H4 (cell line): ENCODE measurements at regions not wholly inside any gene's neighbourhood (a gene's known extent, or its start where the extent isn't known, plus 50 kb on each side); places are given as distances from the start of the nearest gene placed in this dataset.
"Not testable (repeated sequence)": the region's sequence is repeated elsewhere in the genome, so short reads cannot be mapped to it uniquely, and the experiment has no call there.

ENCODE experiments used
- DNase-seq: peaks from one replicate; pipeline ENCODE4 v3.0.0-alpha.2; 2015; ENCODE audit warnings: low spot score

DNA sequence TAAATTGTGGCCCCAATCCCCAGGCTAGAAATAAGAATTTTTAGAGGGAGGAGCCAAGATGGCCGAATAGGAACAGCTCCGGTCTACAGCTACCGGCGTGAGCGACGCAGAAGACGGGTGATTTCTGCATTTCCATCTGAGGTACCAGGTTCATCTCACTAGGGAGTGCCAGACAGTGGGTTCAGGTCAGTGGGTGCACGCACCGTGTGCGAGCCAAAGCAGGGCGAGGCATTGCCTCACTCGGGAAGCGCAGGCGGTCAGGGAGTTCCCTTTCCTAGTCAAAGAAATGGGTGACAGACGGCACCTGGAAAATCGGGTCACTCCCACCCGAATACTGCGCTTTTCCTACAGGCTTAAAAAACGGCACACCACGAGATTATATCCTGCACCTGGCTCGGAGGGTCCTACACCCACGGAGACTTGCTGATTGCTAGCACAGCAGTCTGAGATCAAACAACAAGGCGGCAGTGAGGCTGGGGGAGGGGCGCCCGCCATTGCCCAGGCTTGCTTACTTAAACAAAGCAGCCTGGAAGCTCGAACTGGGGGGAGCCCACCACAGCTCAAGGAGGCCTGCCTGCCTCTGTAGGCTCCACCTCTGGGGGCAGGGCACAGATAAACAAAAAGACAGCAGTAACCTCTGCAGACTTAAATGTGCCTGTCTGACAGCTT is 257.7 kb upstream of the MEIS1 start:
- not testable (repeated sequence) for DNase-seq

DNA sequence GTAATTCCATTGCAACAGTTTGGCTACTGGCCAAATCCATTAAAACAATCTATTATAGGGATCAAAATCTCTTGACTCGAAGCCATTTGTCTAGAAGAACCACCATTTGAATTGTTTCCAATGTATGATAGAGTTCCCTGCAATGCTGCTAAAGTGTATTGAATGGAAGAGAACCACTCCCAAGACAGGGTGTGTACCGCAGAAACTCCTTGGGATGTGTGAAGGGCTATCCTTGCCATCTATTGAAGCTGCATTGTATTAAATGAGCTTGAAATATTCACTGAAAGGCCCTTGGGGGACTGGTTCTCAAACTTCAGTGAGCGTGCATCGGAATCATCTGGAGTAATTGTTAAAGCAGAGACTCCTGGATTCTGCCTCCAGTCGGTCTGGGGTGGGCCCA is 260.4 kb upstream of the MEIS1 start:
- DNase-seq = no peak

DNA sequence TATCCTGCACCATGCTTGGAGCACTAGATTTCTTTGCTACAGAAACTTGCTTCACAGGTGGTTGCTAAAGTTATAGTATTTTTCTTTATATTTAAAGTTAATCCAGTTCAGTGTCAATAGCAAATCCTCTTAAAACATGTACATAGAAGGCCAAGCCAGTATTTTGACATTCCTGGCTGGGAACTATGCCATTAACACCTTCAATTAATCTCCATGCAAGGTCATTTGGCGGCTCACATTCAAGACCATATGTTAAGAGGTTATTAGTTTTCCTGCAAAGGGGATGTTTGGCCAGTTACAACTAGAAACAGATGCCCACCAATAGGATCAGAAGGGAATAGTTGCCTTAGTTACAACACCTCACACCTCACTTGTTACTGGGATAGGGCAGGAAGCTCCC is 261.3 kb upstream of the MEIS1 start:
- no peak for DNase-seq

DNA sequence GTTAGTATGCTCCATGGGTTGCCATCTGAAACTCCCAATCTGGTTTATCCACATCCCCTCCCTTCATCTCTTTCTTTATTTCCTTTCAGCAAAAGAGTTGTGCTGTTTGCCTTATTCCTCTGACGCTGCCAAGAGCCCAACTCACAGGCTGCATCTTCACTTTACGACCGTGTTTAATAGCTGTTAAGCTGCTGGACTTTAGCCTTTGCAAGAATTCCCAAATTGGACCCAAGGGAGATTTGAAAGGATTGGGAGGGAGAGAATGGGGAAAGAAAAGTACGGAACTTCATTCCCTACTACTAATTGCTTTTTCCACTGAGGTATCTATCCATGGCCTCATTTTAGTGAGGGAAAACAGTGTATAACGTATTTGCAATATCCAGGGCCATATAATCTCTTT is 263.4 kb upstream of the MEIS1 start:
- DNase-seq = no peak

DNA sequence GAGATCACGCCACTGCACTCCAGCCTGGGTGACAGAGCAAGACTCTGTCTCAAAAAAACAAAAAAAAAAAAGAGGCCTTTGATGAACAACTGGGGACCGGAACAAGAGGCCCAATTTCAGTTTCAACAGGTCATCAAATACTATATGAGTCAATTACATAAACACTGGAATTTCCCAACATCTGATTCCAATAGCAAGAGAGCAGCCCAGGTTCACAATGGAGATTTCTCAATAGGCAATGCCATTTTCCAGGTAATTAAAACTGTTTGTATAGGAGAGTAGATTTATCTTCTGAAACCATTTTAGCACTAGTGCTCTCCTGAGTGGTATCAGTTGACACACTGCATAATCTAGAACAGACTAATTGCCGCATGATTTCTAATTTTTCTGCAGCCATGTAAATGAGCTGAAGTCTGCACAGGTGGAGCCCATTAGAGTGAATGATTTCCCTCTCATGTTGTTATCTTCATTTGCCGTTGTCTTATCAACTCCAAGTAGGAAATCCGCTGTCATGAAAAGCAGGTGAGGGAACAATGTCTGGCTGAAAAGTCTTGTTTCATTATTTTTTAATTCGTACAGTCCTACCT is 264.1 kb upstream of the MEIS1 start:
- no peak for DNase-seq

DNA sequence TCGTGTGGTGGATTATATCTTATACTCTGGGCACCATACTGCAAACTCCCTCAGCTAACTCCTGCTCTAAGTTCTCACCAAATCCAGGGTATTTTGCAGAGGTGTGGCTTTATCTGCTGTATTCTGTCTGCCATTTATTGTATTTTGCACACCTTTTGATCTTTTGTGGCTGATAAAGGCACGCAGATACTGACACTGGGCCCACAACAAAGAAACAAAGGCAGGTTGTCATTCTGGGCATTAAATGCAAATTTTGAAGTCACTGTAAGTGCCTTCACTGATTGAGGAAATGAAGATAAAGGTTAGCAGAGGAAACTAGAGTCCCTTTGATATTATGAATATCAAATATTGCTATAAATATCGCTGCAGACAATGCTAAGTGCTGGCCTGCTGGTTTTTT is 265.8 kb upstream of the MEIS1 start:
- DNase-seq = no peak

DNA sequence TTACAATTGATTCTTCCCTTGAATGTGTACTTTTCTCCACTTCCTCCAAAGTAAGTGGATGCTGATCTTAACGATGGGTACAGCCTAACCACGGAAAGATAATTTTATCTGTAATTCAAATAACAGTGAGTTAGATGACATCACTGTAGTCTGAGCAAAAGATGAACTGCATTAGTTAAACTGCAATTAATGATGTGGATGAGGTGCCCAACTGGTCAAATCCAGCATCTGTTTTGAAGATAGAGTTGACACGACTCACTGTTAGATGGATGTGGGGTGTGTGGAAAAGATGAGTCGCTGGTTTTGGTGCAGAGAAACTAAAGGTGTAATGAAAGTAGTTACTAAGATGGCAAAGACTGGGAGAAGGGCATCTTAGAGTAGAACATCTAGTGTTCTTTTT is 270.5 kb upstream of the MEIS1 start:
- DNase-seq = no peak

DNA sequence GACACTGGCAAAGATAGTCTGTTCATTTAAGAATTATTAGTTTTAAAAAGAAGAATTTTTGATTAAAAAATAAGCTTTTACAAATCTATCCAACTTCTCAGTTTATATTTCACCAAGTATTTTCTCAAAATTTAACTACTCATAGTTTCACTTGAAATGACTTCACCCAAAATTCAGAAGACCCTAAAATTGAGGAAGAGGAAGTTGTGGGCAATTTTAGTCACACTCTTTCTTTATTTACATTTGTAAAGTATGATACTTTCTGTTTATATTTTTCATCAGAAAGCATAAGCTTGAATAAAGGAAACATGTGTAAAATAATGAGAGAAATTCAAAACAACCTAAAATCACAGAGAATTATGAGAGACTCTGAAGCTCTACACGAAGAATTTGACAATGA is 278.8 kb upstream of the MEIS1 start:
- DNase-seq = no peak

DNA sequence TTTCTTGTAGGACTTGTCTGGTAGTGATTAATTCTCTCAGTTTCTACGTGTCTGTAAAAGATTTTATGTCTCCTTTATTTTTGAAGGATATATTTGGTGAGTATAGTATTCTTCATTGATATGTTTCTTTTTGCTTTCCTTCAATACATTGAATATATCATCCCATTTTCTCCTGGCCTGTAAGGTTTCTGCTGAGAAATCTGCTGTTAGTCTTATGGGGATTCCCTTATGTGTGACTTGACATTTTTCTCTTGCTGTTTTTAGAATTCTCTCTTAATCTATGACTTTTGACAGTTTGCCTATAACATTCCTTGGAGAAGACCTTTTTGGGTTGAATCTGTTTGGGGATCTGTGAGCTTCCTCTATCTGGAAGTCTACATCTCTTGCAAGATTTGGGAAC is 281.0 kb upstream of the MEIS1 start:
- DNase-seq = no peak

DNA sequence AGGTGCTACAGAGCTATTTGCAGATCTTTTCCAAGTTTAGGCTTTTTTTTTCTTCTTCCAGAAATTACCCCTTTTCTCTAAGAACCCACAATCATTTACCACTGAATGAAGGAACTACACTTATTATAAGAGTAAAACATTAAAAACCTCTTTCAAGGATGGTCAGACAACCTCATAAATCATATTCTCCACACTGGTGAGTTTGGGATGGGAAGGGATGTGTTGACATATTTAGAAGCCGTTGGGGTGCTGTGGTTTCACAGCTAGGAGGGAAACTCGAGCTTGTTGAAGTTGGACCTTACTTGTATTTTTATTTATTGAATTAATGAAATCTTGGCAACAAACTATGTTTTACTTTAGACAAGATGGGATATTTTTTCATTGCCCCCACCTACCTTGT is 289.4 kb upstream of the MEIS1 start:
- DNase-seq = no peak

DNA sequence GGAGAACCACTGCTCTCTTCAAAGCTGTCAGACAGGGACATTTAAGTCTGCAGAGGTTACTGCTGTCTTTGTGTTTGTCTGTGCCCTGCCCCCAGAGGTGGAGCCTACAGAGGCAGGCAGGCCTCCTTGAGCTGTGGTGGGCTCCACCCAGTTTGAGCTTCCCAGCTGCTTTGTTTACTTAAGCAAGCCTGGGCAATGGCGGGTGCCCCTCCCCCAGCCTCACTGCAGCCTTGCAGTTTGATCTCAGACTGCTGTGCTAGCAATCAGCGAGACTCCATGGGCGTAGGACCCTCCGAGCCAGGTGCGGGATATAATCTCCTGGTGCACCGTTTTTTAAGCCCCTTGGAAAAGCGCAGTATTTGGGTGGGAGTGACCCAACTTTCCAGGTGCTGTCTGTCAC is 290.6 kb upstream of the MEIS1 start:
- not testable (repeated sequence) for DNase-seq

DNA sequence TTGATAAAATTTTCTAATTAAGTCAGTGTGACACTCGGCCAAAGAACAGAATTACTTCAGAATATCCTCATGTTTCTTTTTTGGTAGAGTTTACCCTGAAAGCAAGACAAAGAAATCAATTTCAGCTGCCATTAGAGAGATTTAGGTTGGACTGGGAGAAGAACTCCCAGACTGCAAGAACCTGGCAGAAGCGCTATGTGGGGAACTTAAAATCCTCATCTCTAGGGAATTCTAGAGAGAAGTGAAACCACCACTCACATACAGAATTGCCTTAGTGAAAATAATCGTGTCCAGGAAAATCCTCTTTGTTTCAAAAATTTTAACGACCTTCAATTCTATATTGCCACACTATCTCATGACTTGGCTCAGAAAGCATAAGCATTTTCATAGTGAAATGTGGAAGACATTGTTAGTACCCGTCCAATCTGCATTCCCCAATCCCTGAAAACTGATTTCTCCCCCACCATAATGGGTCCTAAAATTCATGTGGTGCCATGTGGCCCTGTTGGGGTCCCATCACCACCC is 297.3 kb upstream of the MEIS1 start:
- DNase-seq = no peak

DNA sequence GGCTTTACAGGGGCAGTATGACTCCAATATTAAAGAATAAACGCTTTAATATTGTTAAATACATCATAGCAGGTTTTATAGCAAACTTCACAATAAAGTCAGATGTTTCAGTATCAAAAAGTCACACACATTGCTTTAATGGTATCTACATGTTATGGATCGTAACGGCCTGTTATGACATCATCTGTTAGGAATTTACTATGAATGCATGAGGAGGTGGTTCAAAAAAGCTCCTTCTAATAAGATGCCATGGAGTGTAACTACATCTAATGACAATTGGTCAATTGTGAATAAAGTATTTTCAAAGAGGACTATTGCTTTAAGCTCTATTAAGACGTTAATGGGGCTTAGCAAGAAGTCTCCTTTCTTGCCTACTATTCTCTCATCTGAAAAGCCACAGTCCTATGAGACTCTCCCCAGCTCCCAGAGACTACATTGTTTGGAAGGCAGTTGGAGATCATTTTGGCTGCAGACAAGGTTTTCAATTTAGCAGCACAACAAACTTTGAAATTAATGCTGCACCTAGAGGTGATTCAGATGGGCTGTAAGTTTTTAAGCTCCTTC is 300.7 kb upstream of the MEIS1 start:
- no peak for DNase-seq

DNA sequence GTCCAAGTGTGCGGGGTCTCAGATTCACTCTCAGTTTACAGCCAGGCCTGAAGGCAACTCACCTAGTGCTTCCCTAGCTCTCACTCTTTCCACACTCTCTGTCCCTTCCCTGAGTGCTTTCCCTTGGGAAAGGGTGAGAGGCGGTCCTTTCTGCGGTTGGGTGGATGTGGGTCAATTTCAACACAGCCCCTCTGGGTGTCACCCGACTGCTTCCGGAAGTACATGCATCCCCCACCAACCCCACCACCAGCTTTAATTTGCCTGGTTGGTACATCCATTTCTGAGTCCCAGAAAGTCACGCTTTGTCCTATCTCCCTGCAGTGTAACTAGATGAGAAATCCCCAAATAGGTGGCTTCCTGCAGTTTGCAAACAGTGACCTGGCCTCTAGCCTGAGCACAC is 307.3 kb upstream of the MEIS1 start:
- DNase-seq = no peak

DNA sequence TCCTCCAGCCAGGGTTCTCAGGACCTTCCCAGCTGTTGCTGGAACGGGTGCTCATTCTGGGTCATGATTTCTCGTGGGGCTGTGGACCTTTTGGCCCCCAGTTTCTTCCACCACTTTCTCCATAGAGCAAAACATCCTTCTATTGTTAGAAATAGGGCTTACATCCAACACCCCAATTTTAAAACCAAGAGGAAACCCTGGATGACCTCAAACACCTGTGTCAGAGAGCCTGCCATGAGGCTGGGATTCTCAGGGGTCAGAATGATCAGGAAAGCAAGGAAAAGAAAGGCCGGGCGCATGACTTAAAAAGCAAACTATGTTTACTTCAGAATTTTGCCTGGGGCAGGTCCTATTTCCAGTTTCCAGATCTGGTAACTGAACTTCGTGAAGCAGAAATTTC is 307.9 kb upstream of the MEIS1 start:
- DNase-seq = no peak

DNA sequence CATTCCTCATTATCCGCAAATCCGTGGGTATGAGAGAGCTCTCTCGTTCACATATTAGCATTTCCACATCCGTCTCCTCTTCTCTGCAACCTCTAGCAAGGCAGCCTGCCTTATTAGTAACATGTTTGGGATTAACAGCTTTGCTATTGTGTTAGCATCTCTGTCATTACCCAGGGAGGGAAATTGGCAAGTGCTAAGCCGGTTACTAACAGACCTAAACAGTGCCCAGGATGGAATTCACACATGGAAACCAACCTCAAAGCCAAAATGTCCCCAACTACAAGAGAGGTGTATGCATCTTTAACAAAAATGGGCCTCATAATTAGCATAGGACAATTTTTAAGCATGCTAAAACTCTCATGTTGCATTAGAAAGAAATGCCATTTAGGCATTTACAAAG is 309.0 kb upstream of the MEIS1 start:
- no peak for DNase-seq

DNA sequence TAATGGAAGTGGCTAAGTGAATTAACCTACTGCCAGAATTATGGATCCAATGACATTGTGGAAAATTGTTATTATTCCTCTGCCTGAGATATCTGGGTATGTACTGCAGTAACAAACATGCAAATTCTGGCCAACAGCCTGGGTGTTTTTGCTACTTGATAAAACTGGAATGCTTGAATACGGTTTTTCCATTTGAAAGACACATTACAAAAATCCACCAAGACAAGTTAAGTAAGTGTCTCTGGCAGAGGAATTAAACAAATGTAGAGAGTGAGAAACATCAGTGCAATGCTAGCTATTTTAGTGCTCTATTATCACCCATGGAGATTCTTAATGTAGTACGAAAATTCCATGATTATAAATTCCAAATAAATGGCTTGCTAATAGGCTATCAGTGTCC is 312.4 kb upstream of the MEIS1 start:
- DNase-seq = no peak

DNA sequence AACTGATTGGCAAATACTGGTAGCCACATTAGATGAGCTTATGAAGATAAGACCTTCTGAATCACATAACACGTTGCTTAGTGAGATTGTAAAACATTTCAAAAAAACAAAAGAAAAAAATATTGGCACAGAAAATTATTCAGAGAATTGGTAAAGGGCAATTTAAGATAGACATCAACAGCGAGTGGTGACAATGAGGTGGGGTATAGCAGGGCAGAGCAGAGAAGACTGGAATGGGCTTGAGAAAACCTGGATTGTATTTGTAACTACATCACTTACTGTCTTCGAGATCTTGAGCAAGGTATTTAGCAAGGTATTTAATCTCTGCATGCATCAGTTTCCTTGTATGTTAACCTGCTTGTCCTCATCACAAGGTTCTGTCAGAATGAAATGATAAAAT is 313.0 kb upstream of the MEIS1 start:
- DNase-seq = no peak

DNA sequence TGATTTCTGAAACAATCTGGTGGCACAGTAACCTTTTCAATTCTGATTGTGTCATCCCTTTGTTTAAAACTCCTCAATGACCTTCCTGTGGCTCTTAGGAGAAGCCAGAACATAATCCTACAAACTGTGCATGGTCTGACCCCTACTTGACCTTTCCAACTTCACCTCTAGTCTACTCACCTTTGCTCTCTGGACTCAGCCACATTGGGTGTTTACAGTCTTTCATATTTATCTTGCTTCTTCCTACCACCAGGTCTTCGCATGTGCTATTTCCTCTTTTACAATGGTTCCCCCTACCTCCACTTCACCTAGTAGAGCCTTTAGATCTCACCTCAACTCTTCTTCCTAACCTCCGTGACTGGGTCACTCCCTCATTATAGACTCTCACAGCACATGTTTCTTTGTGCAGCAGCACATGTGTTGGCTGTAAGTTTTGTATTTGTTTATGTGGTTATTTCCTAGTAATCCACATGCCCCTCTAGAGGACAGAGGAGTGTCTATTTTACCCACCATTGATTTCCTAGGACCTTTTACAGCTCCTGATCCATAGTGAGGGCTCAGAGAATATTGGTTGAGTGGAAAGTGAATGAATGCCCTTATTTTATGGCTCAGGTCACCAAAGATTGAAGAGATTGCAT is 320.8 kb upstream of the MEIS1 start:
- DNase-seq = no peak

DNA sequence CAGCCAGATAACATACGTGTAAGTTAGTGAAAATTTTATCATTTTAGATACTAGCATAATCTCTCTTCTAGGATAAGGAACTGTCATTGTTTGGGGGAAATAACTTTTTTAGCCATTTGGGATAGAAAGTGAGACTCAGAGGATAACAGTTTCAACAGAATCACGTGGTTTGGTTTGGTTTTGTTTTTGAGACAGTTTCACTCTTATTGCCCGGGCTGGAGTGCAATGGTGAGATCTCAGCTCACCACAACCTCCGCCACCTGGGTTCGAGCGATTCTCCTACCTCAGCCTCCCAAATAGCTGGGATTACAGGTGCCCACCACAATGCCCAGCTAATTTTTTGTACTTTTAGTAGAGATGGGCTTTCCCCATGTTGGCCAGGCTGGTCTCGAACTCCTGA is 323.2 kb upstream of the MEIS1 start:
- no peak for DNase-seq

DNA sequence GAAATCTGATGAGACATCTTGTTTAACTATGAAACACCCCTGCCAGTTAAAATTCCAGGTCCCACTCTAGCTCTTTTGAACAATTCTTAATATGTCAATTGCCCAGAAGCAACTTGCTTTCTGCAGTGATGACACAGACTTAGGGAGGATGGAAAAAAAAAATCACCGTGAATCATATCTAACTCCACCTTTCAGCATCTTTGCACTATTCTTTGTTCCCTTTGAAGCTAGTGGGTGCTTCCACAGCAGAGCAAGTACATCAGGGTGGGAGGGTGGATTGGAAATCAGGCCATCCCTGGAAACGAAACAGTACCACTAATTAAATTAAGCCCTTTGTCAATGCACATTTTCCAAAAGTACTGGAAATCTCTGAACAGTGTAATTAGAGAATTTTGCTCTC is 324.3 kb upstream of the MEIS1 start:
- DNase-seq = no peak

DNA sequence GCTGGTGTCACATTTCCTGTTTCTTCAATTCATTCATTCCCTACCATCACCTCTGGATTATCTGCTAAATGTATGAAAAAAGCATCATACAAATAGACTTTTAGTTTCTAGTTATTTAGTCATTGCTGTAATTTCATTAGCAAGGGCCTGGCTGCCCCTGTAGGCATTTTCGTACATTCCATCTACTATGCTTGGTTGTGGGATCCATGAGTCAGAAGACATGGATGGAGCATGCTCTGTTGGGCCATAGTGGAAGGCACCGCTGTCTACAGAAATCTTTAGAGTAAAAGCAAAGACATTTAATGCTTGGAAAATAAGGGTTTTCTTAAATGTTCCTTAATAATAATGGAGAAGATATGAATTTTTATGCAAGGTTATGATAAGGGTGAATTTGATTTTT is 324.8 kb upstream of the MEIS1 start:
- DNase-seq = no peak

DNA sequence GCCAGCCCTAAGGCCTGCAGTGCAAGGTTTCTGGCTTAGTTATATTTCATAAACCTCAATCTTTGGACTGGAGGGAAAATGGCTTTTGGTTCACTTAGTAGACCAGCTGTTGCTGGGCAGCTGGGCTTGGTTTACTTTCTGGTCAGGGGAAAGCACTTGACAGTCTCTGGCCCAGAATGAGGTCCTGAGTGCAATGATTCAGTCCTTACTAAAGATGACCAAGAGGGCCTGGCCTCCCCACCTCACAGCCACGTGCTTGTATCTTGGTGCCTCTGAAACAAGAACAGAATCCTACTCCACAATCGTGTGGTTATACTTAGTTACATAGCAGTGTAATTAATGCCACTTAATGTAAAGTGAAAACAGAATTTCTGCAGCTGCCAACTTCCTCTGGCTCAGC is 325.5 kb upstream of the MEIS1 start:
- no peak for DNase-seq
